IMR-90 (cell line): ENCODE measurements at regions not wholly inside any gene's neighbourhood (a gene's known extent, or its start where the extent isn't known, plus 50 kb on each side); places are given as distances from the start of the nearest gene placed in this dataset.

ENCODE experiments used
- ATAC-seq: fragments of 200-7000 bp; cut with Tn5 transposase; 2 replicates; pipeline ENCODE4 v1.9.1; 2020; ENCODE audit warnings: low read depth, mild to moderate bottlenecking, moderate library complexity
- BruUV-seq: library from RNA; stranded (reverse); fragments of 400-500 nt; replicated peaks from 2 replicates; lab custom pipeline; 2021; lab: Mats Ljungman, UMichigan
- CTCF ChIA-PET: fragments of 300-600 bp; formaldehyde crosslinking; extraction: SDS; loops from one replicate; lab custom pipeline; 2021; ENCODE audit warnings: antibody characterized with exemption; lab: Yijun Ruan, JAX
- POLR2A ChIA-PET: fragments of 300-600 bp; sonication (Branson Sonifier 250); formaldehyde crosslinking; loops from one replicate; lab custom pipeline; 2022; ENCODE audit warnings: antibody characterized with exemption; ENCODE audit not compliant: unreplicated experiment; lab: Charles Lee
- DNase-seq: peaks from one replicate; pipeline ENCODE4 v3.0.0; 2013
- H2AFZ ChIP-seq: replicated peaks from 2 replicates; pipeline ENCODE3; 2013; ENCODE audit warnings: low read length, mild to moderate bottlenecking; ENCODE audit not compliant: poor library complexity
- H2AK5ac ChIP-seq: 2 replicates; pipeline ENCODE4 v1.6.1; 2013; ENCODE audit warnings: low read depth, low read length, inconsistent platforms
- H2AK9ac ChIP-seq: replicated peaks from 2 replicates; pipeline ENCODE3; 2013; ENCODE audit warnings: mild to moderate bottlenecking, low read depth, low read length, moderate library complexity; ENCODE audit not compliant: poor library complexity
- H2BK120ac ChIP-seq: 2 replicates; pipeline ENCODE4 v1.6.1; 2013; ENCODE audit warnings: low read depth, low read length, inconsistent platforms
- H2BK15ac ChIP-seq: 3 replicates; pipeline ENCODE4 v1.6.1; 2013; ENCODE audit warnings: low read depth, low read length, inconsistent platforms
- H2BK20ac ChIP-seq: 2 replicates; pipeline ENCODE4 v1.6.1; 2013; ENCODE audit warnings: low read depth, mild to moderate bottlenecking, inconsistent platforms, low read length, moderate library complexity
- H2BK5ac ChIP-seq: 2 replicates; pipeline ENCODE4 v1.6.1; 2013; ENCODE audit warnings: mild to moderate bottlenecking, low read depth, low read length, inconsistent platforms; ENCODE audit not compliant: poor library complexity, severe bottlenecking
- H3K14ac ChIP-seq: replicated peaks from 2 replicates; pipeline ENCODE4 v1.6.1; 2013; ENCODE audit warnings: low read depth, low read length, inconsistent platforms
- H3K18ac ChIP-seq: 2 replicates; pipeline ENCODE4 v1.6.1; 2013; ENCODE audit warnings: low read depth, low read length, control low read depth
- H3K23ac ChIP-seq: 2 replicates; pipeline ENCODE4 v1.6.1; 2013; ENCODE audit warnings: low read depth, low read length, inconsistent platforms
- H3K27ac ChIP-seq: 2 replicates; pipeline ENCODE4 v1.5.1; 2013; ENCODE audit warnings: mild to moderate bottlenecking, control low read depth, low read length; ENCODE audit not compliant: insufficient read depth
- H3K27me3 ChIP-seq: 2 replicates; pipeline ENCODE4 v1.6.1; 2013; ENCODE audit warnings: low read length; ENCODE audit not compliant: control insufficient read depth, insufficient read depth
- H3K36me3 ChIP-seq: 2 replicates; pipeline ENCODE4 v1.6.1; 2013; ENCODE audit warnings: low read length, mixed read lengths; ENCODE audit not compliant: control insufficient read depth, insufficient read depth
- H3K4ac ChIP-seq: 2 replicates; pipeline ENCODE4 v1.6.1; 2013; ENCODE audit warnings: low read depth, low read length, inconsistent platforms
- H3K4me1 ChIP-seq: 2 replicates; pipeline ENCODE4 v1.6.1; 2013; ENCODE audit warnings: low read length, mixed read lengths; ENCODE audit not compliant: control insufficient read depth, insufficient read depth
- H3K4me2 ChIP-seq: 2 replicates; pipeline ENCODE4 v1.6.1; 2013; ENCODE audit warnings: low read depth, mild to moderate bottlenecking, control low read depth, low read length, moderate library complexity
- H3K4me3 ChIP-seq: 2 replicates; pipeline ENCODE4 v1.5.1; 2013; ENCODE audit warnings: low read depth, mild to moderate bottlenecking, control low read depth, low read length, moderate library complexity; ENCODE audit not compliant: insufficient read depth
- H3K56ac ChIP-seq: 2 replicates; pipeline ENCODE4 v1.6.1; 2013; ENCODE audit warnings: low read length, inconsistent platforms; ENCODE audit not compliant: insufficient read depth; ENCODE audit errors: extremely low read depth
- H3K79me1 ChIP-seq, 2 experiments: 2 replicates each; pipeline ENCODE4 v1.6.1; 2013; ENCODE audit warnings: low read length in 2 of 2, inconsistent platforms in 1 of 2, low read depth in 1 of 2
- H3K9ac ChIP-seq: 2 replicates; pipeline ENCODE4 v1.6.1; 2013; ENCODE audit warnings: low read depth, low read length, control low read depth
- H3K9me1 ChIP-seq: 2 replicates; pipeline ENCODE4 v1.6.1; 2013; ENCODE audit warnings: low read length, inconsistent platforms; ENCODE audit not compliant: insufficient read depth
- H3K9me3 ChIP-seq: 2 replicates; pipeline ENCODE4 v1.6.1; 2013; ENCODE audit warnings: low read length; ENCODE audit not compliant: control insufficient read depth, insufficient read depth
- H4K20me1 ChIP-seq: 2 replicates; pipeline ENCODE4 v1.6.1; 2013; ENCODE audit warnings: low read length, inconsistent platforms; ENCODE audit not compliant: insufficient read depth
- H4K5ac ChIP-seq: 2 replicates; pipeline ENCODE4 v1.6.1; 2013; ENCODE audit warnings: mild to moderate bottlenecking, low read depth, low read length, control low read depth
- H4K8ac ChIP-seq, 2 experiments: 2 replicates each; pipeline ENCODE4 v1.6.1; 2013; ENCODE audit warnings: low read depth in 2 of 2, low read length in 2 of 2, control low read depth in 1 of 2, inconsistent platforms in 1 of 2
- H4K91ac ChIP-seq: 2 replicates; pipeline ENCODE4 v1.6.1; 2013; ENCODE audit warnings: low read depth, low read length, inconsistent platforms; ENCODE audit not compliant: insufficient read depth
- CEBPB ChIP-seq: IDR thresholded peaks from 2 replicates; pipeline ENCODE4 v1.6.1; 2012; ENCODE audit warnings: low read depth, low read length, improper control_type of control experiment
- CHD1 ChIP-seq: IDR thresholded peaks from 2 replicates; pipeline ENCODE4 v1.6.1; 2012; ENCODE audit warnings: low read depth, low read length, improper control_type of control experiment
- RCOR1 ChIP-seq: IDR thresholded peaks from 2 replicates; pipeline ENCODE4 v1.6.1; 2012; ENCODE audit warnings: mild to moderate bottlenecking, low read length, improper control_type of control experiment; ENCODE audit not compliant: insufficient replicate concordance
- WGBS, 2 experiments: methylation state at CpG; one replicate each; pipeline versions ENCODE4 v1.1.5 to v1.1.7; 2013; ENCODE audit warnings: missing lambda C conversion rate in 2 of 2; ENCODE audit not compliant: insufficient read length in 1 of 2; ENCODE audit errors: extremely low coverage in 2 of 2; 5-methylcytosine and 5-hydroxymethylcytosine counted together
- dilution Hi-C: fragments of 300-500 bp; cut with HindIII; formaldehyde crosslinking; loops from one replicate; pipeline ENCODE4 v1.14.3; 2018; ENCODE audit warnings: low sequenced_read_pairs; ENCODE audit not compliant: unreplicated experiment
- in situ Hi-C: fragments of 300-500 bp; cut with MboI; formaldehyde crosslinking; loops from 3 replicates; pipeline ENCODE4 v1.14.3; 2019; ENCODE audit warnings: low sequenced_read_pairs, inconsistent platforms, mixed read lengths
- intact Hi-C: fragments of 100-400 bp; cut with micrococcal nuclease; formaldehyde crosslinking; loops from 2 replicates; pipeline ENCODE4 v1.10.0; 2022

- Histone ChIP-seq H3K27ac (no peak overlapping the region), H3K4me2 (no peak overlapping the region), H2BK120ac (no peak overlapping the region), H3K27me3 (no peaks in the 10 kb centered on the region), H3K4ac (no peak overlapping the region), H3K18ac (no peak overlapping the region), H3K4me1 (no peaks in the 10 kb centered on the region), H2AK9ac (no peak overlapping the region), H3K56ac (no peak overlapping the region), H4K91ac (no peak overlapping the region), H3K4me3 (no peak overlapping the region), H2AFZ (no peak overlapping the region), H3K36me3 (no peaks in the 10 kb centered on the region), H4K5ac (no peak overlapping the region), H4K8ac (no peak overlapping the region), H3K9me1 (no peaks in the 10 kb centered on the region; the same call in 1 of the 2 replicates), H3K14ac (no peak overlapping the region), H3K9me3 (no peaks in the 10 kb centered on the region), H2AK5ac (no peak overlapping the region), H4K20me1 (no peaks in the 10 kb centered on the region), H3K79me1 (no peaks in the 10 kb centered on the region), H2BK5ac (no peak overlapping the region), H3K9ac (no peak overlapping the region), H3K23ac (no peak overlapping the region), H2BK20ac (no peak overlapping the region), H2BK15ac (no peak overlapping the region)
- ChIA-PET POLR2A (no interaction called here), CTCF (no interaction called here)
- TF ChIP-seq CEBPB = no peak
- TF ChIP-seq RCOR1 = no peak
- TF ChIP-seq CHD1 = no peak
- ATAC-seq (no peak), DNase-seq (no peak)
- in situ Hi-C loops (no loop called here), intact Hi-C loops (no loop called here), dilution Hi-C loops (no loop called here)
- no TSS peak for BruUV-seq
- WGBS, 2 experiments = no CpG with 5 or more reads among the region's 2 CpGs
Observed at GRCh38 chr18:35804377-35804776, 168.1 kb upstream of the RMP24 start.
